HepG2 (cell line): ENCODE measurements at regions not wholly inside any gene's neighbourhood (a gene's known extent, or its start where the extent isn't known, plus 50 kb on each side); places are given as distances from the start of the nearest gene placed in this dataset.

Source experiments
- E2F2 ChIP-seq: sonication (generic); formaldehyde crosslinking; IDR thresholded peaks from 2 replicates; pipeline ENCODE4 v1.4.0; 2020; ENCODE audit warnings: missing genetic modification reagents, borderline replicate concordance
- ERF ChIP-seq: IDR thresholded peaks from 2 replicates; pipeline ENCODE4 v1.6.1; 2018; ENCODE audit warnings: missing biosample characterization, missing genetic modification reagents
- GABPB1 ChIP-seq: IDR thresholded peaks from 2 replicates; pipeline ENCODE4 v1.6.1; 2016; ENCODE audit warnings: mild to moderate bottlenecking, missing genetic modification reagents, moderate library complexity, missing compliant biosample characterization
- ISL2 ChIP-seq: sonication (generic); formaldehyde crosslinking; IDR thresholded peaks from 2 replicates; pipeline ENCODE4 v1.5.0; 2020; ENCODE audit warnings: missing genetic modification reagents
- KLF6 ChIP-seq: IDR thresholded peaks from 2 replicates; pipeline ENCODE4 v1.8.0; 2016; ENCODE audit warnings: missing biosample characterization, missing genetic modification reagents
- MXI1 ChIP-seq: IDR thresholded peaks from 3 replicates; pipeline ENCODE4 v1.6.1; 2012; ENCODE audit warnings: low read depth, low read length, inconsistent platforms, borderline replicate concordance
- NCOR1 ChIP-seq: fragments of 200-600 bp; sonication (generic); IDR thresholded peaks from 2 replicates; pipeline ENCODE4 v1.7.0; 2017; ENCODE audit warnings: antibody characterized with exemption, low read length, borderline replicate concordance
- PPARG ChIP-seq: conservative IDR thresholded peaks from 2 replicates; pipeline ENCODE4 v1.6.1; 2016; ENCODE audit warnings: missing biosample characterization, missing genetic modification reagents
- REPIN1 ChIP-seq: sonication (generic); formaldehyde crosslinking; IDR thresholded peaks from 2 replicates; pipeline ENCODE4 v1.8.0; 2022; ENCODE audit warnings: missing genetic modification reagents, low read depth, mild to moderate bottlenecking, borderline replicate concordance
- SIN3B ChIP-seq: fragments of 150-350 bp; IDR thresholded peaks from 2 replicates; pipeline ENCODE4 v1.6.1; 2014; ENCODE audit warnings: low read length
- SNAPC4 ChIP-seq: sonication (generic); formaldehyde crosslinking; IDR thresholded peaks from 2 replicates; pipeline ENCODE4 v1.4.0; 2020; ENCODE audit warnings: mild to moderate bottlenecking, missing genetic modification reagents
- TGIF2 ChIP-seq: IDR thresholded peaks from 2 replicates; pipeline ENCODE4 v1.6.1; 2016; ENCODE audit warnings: control low read depth, missing compliant biosample characterization
- ZNF225 ChIP-seq: sonication (generic); formaldehyde crosslinking; IDR thresholded peaks from 2 replicates; pipeline ENCODE4 v1.4.0; 2020; ENCODE audit warnings: mild to moderate bottlenecking, missing genetic modification reagents
- ZNF441 ChIP-seq: sonication (generic); formaldehyde crosslinking; IDR thresholded peaks from 2 replicates; pipeline ENCODE4 v1.7.0; 2021; ENCODE audit warnings: missing genetic modification reagents, borderline replicate concordance
- ZNF570 ChIP-seq: sonication (generic); formaldehyde crosslinking; IDR thresholded peaks from 2 replicates; pipeline ENCODE4 v1.4.0; 2020; ENCODE audit warnings: mild to moderate bottlenecking, missing genetic modification reagents, borderline replicate concordance
- ZNF589 ChIP-seq: sonication (generic); formaldehyde crosslinking; conservative IDR thresholded peaks from 2 replicates; pipeline ENCODE4 v1.8.0; 2022; ENCODE audit warnings: mild to moderate bottlenecking, moderate library complexity, missing genetic modification reagents
- ZNF687 ChIP-seq: sonication (generic); formaldehyde crosslinking; IDR thresholded peaks from 2 replicates; pipeline ENCODE4 v1.5.1; 2020; ENCODE audit warnings: mild to moderate bottlenecking, missing genetic modification reagents, moderate library complexity
- ZNF724P ChIP-seq: sonication (generic); formaldehyde crosslinking; IDR thresholded peaks from 2 replicates; pipeline ENCODE4 v1.8.0; 2022; ENCODE audit warnings: missing genetic modification reagents, borderline replicate concordance
- ZNF746 ChIP-seq: sonication (generic); formaldehyde crosslinking; IDR thresholded peaks from 2 replicates; pipeline ENCODE4 v1.8.0; 2022; ENCODE audit warnings: mild to moderate bottlenecking, missing genetic modification reagents
- ZZZ3 ChIP-seq: sonication (generic); formaldehyde crosslinking; IDR thresholded peaks from 2 replicates; pipeline ENCODE4 v1.4.0; 2020; ENCODE audit warnings: missing genetic modification reagents, mild to moderate bottlenecking, borderline replicate concordance

- TF ChIP-seq SNAPC4 (CRISPR knock-in tag) (no peak), ZNF724P (no peak), ZNF746 (CRISPR knock-in tag) (peak; percentile 48; the same call in 1 of the 2 replicates), ZNF225 (CRISPR knock-in tag) (no peak), ISL2 (no peak; the same call in 1 of the 2 replicates), ZNF570 (CRISPR knock-in tag) (no peak), ZZZ3 (CRISPR knock-in tag) (no peak), KLF6 (peak; percentile 83; the same call in 1 of the 2 replicates), SIN3B (no peak), PPARG (CRISPR knock-in tag) (0 out of 2 replicates have a peak, but pooled peaks have one; percentile 29), ERF (peak; percentile 29; the same call in 1 of the 2 replicates), ZNF441 (CRISPR knock-in tag) (no peak), GABPB1 (no peak), REPIN1 (CRISPR knock-in tag) (peak; percentile 71; the same call in 1 of the 2 replicates), ZNF687 (CRISPR knock-in tag) (peak; percentile 68), NCOR1 (peak; percentile 37; the same call in 1 of the 2 replicates), ZNF589 (no peak), E2F2 (no peak), TGIF2 (no peak), MXI1 (no peak)
Observed at GRCh38 chr2:42959234-42960001, 167.0 kb upstream of the HAAO start (continued).
